OCI-LY3 (cell line): ENCODE measurements at regions not wholly inside any gene's neighbourhood (a gene's known extent, or its start where the extent isn't known, plus 50 kb on each side); places are given as distances from the start of the nearest gene placed in this dataset.

Experiments used
- H2AFZ ChIP-seq: fragments of 200-600, 300-600 bp; shearing (Covaris generic); 2 replicates; pipeline ENCODE4 v1.6.0; 2014; ENCODE audit warnings: antibody characterized with exemption, low read depth, low read length
- H3K27ac ChIP-seq: fragments of 200-600, 300-600 bp; sonication (generic); 2 replicates; pipeline ENCODE4 v1.5.1; 2014; ENCODE audit warnings: mild to moderate bottlenecking, low read length, moderate library complexity, mixed read lengths
- H3K27me3 ChIP-seq: fragments of 200-600, 300-600 bp; sonication (generic); 2 replicates; pipeline ENCODE4 v1.6.1; 2014; ENCODE audit warnings: low read depth, low read length, mixed read lengths
- H3K36me3 ChIP-seq: fragments of 200-600, 300-600 bp; sonication (generic); replicated peaks from 2 replicates; pipeline ENCODE3; 2014; ENCODE audit warnings: low read depth, low read length, mixed read lengths
- H3K4me1 ChIP-seq: fragments of 300-600, 200-600 bp; sonication (generic); 2 replicates; pipeline ENCODE4 v1.6.1; 2014; ENCODE audit warnings: low read length, mixed read lengths
- H3K4me2 ChIP-seq: fragments of 200-600, 300-600 bp; sonication (generic); 2 replicates; pipeline ENCODE4 v1.6.1; 2014; ENCODE audit warnings: low read length, mixed read lengths
- H3K4me3 ChIP-seq: fragments of 300-600, 200-600 bp; sonication (generic); 2 replicates; pipeline ENCODE4 v1.5.1; 2014; ENCODE audit warnings: antibody characterized with exemption, mild to moderate bottlenecking, low read length, moderate library complexity
- H3K79me2 ChIP-seq: fragments of 300-600, 200-600 bp; shearing (Covaris generic); 2 replicates; pipeline ENCODE4 v1.6.1; 2014; ENCODE audit warnings: mild to moderate bottlenecking, low read length, mixed read lengths
- H3K9ac ChIP-seq: fragments of 300-600, 200-600 bp; shearing (Covaris generic); 2 replicates; pipeline ENCODE4 v1.6.0; 2014; ENCODE audit warnings: mild to moderate bottlenecking, low read length, moderate library complexity
- H3K9me3 ChIP-seq: fragments of 200-600, 300-600 bp; shearing (Covaris generic); 2 replicates; pipeline ENCODE4 v1.6.1; 2014; ENCODE audit warnings: low read length, mixed read lengths; ENCODE audit not compliant: insufficient read depth
- H4K20me1 ChIP-seq: fragments of 200-600, 300-600 bp; sonication (generic); 2 replicates; pipeline ENCODE4 v1.6.1; 2016; ENCODE audit warnings: low read length, mixed read lengths; ENCODE audit not compliant: insufficient read depth
- EZH2phosphoT487 ChIP-seq: fragments of 200-600 bp; shearing (Covaris generic); IDR thresholded peaks from 2 replicates; pipeline ENCODE4 v1.6.1; 2018; ENCODE audit warnings: antibody characterized with exemption, mixed run types, low read depth
- TF ChIP-seq, protein P1 (sequence below): fragments of 200-600, 300-600 bp; sonication (generic); IDR thresholded peaks from 2 replicates; pipeline ENCODE4 v1.5.1; 2014; ENCODE audit warnings: antibody characterized with exemption, low read length, low read depth

GRCh38 chr7:108724251-108725100 is 154.8 kb downstream of the DNAJB9 start:
- no peaks in the 10 kb centered on the region for H3K36me3 ChIP-seq
- H3K79me2 ChIP-seq, result no peaks in the 10 kb centered on the region
- H2AFZ ChIP-seq, result no peak overlapping the region
- no peaks in the 10 kb centered on the region for H3K9me3 ChIP-seq
- no peak overlapping the region for H3K9ac ChIP-seq
- H3K27me3 ChIP-seq, result no peaks in the 10 kb centered on the region
- peaks cover 29% of the 10 kb centered on the region for H3K4me1 ChIP-seq
- no peak overlapping the region for H3K4me2 ChIP-seq
- no peaks in the 10 kb centered on the region for H4K20me1 ChIP-seq
- no peak overlapping the region for H3K27ac ChIP-seq
- TF ChIP-seq EZH2phosphoT487, result no peak
- TF ChIP-seq, protein P1, sequence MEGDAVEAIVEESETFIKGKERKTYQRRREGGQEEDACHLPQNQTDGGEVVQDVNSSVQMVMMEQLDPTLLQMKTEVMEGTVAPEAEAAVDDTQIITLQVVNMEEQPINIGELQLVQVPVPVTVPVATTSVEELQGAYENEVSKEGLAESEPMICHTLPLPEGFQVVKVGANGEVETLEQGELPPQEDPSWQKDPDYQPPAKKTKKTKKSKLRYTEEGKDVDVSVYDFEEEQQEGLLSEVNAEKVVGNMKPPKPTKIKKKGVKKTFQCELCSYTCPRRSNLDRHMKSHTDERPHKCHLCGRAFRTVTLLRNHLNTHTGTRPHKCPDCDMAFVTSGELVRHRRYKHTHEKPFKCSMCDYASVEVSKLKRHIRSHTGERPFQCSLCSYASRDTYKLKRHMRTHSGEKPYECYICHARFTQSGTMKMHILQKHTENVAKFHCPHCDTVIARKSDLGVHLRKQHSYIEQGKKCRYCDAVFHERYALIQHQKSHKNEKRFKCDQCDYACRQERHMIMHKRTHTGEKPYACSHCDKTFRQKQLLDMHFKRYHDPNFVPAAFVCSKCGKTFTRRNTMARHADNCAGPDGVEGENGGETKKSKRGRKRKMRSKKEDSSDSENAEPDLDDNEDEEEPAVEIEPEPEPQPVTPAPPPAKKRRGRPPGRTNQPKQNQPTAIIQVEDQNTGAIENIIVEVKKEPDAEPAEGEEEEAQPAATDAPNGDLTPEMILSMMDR, result no peak
- no peak overlapping the region for H3K4me3 ChIP-seq

- H3K4me1 ChIP-seq, result no peaks in the 10 kb centered on the region
- H3K27me3 ChIP-seq, result 0 out of 2 replicates have a peak, but pooled peaks cover 7% of the 10 kb centered on the region
- TF ChIP-seq EZH2phosphoT487, result no peak
- TF ChIP-seq, protein P1, result no peak
These were observed 166.1 kb downstream of the DNAJB9 start for GRCh38 chr7:108735814-108736213.

GRCh38 chr7:108736221-108736891 is 166.7 kb downstream of the DNAJB9 start:
- H3K79me2 ChIP-seq, result no peaks in the 10 kb centered on the region
- TF ChIP-seq EZH2phosphoT487, result no peak
- no peak overlapping the region for H3K4me2 ChIP-seq
- no peaks in the 10 kb centered on the region for H3K4me1 ChIP-seq
- no peak overlapping the region for H3K9ac ChIP-seq
- H3K36me3 ChIP-seq, result no peaks in the 10 kb centered on the region
- H3K27ac ChIP-seq, result no peak overlapping the region
- H3K9me3 ChIP-seq, result no peaks in the 10 kb centered on the region
- H4K20me1 ChIP-seq, result no peaks in the 10 kb centered on the region
- H3K27me3 ChIP-seq, result 0 out of 2 replicates have a peak, but pooled peaks cover 6% of the 10 kb centered on the region
- no peak overlapping the region for H2AFZ ChIP-seq
- H3K4me3 ChIP-seq, result no peak overlapping the region

More at GRCh38 chr7:108735814-108736213, 166.1 kb downstream of the DNAJB9 start:
- Histone ChIP-seq H3K9ac (no peak overlapping the region), H3K36me3 (no peaks in the 10 kb centered on the region), H4K20me1 (no peaks in the 10 kb centered on the region), H2AFZ (no peak overlapping the region), H3K4me2 (no peak overlapping the region), H3K4me3 (no peak overlapping the region), H3K79me2 (no peaks in the 10 kb centered on the region), H3K27ac (no peak overlapping the region), H3K9me3 (no peaks in the 10 kb centered on the region)

GRCh38 chr7:108770981-108771745 is 201.5 kb downstream of the DNAJB9 start:
- H3K27ac ChIP-seq, result no peak overlapping the region
- no peaks in the 10 kb centered on the region for H3K36me3 ChIP-seq
- H3K9me3 ChIP-seq, result no peaks in the 10 kb centered on the region
- no peaks in the 10 kb centered on the region for H3K27me3 ChIP-seq
- no peak overlapping the region for H2AFZ ChIP-seq
- no peaks in the 10 kb centered on the region for H3K4me1 ChIP-seq
- no peak overlapping the region for H3K4me3 ChIP-seq
- TF ChIP-seq, protein P1, result no peak
- TF ChIP-seq EZH2phosphoT487, result no peak
- no peaks in the 10 kb centered on the region for H3K79me2 ChIP-seq
- no peak overlapping the region for H3K9ac ChIP-seq
- H3K4me2 ChIP-seq, result no peak overlapping the region
- H4K20me1 ChIP-seq, result no peaks in the 10 kb centered on the region
